HG03060 (cell line): ENCODE measurements at regions not wholly inside any gene's neighbourhood (a gene's known extent, or its start where the extent isn't known, plus 50 kb on each side); places are given as distances from the start of the nearest gene placed in this dataset.

ENCODE experiments used
- ATAC-seq: cut with Tn5 transposase; IDR thresholded peaks from one replicate; pipeline ENCODE4 v1.9.1; 2021; ENCODE audit warnings: low read depth, moderate number of reproducible peaks; ENCODE audit not compliant: unreplicated experiment

DNA sequence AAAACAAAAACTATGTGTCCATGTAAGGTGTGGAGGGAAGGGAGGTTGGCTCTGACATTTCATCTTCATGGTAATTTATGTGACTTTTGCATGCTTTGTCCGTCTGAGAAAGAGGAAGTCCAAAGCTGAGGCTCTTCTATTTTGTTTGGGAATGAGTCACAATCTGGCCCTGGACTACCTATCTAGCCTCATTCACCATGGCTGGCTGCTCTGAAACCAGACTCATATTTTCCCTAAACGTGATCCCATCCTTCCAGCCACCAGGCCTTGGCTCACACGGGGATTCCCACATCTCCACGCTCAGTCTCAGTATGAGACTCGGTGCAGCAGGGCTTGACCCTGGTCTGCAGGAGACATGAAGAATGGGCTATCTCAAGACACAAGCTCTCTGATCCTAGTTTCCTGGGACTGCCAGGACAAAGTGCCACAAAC, 672.8 kb downstream of the ACTL7B start:
- peak; percentile 70 for ATAC-seq

DNA sequence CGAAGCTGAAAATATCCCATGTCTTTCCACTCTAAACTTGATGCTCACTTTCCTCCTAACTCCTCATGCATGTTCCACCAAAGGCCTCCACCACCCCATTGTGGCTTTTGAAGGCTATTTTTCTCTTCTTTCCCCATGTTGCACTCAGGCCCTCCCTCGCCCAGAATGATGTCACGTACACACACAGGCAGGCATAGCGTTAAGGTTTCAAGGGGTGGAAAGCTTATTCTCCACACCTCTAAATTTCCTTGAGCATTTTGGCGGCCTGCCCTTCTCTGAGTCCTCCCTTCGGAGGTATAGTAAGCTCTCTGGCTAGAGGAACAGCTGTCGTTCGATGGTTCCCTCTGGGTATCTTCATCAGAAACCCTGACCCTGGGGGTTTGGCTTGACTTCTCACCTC, 673.5 kb downstream of the ACTL7B start:
- no peak for ATAC-seq

DNA sequence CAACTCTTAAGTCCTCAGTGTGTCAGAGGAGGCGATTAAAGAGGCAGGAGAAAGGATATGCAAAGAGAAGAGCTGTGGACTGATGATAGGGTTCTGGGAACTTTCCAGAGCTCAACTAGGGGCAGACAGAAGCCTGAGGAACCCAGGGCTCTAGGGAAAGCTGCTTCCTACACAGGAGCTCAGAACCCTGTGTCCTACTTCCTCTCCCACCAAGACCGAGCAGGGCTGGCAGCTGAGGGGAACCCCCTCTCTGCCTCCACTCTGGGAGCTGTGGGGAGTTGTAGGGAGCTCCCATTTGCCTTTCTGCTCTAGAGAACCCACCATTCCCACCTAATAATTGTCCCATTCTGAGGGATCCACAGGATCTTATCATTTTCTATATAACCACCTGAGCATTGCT, 674.3 kb downstream of the ACTL7B start:
- ATAC-seq = no peak

DNA sequence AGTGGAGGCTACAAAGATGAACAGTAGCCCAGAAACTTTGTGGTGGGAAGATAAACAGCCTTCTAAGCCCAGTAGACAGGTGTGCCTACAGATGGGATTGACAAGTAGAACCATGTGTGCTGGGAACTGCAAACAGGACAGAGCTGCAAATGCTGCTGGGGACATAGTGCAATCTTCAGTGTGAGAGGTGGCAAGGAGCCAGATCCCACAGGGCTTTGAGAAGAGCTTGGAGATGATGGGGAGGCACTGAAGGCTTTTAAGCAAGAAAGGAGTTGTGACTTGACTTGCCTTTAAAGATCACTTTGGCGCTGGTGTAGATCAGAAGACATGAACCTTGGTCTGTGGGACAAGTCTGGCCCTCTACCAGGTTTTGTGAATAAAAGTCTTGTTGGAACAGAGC, 675.2 kb downstream of the ACTL7B start:
- ATAC-seq = no peak

DNA sequence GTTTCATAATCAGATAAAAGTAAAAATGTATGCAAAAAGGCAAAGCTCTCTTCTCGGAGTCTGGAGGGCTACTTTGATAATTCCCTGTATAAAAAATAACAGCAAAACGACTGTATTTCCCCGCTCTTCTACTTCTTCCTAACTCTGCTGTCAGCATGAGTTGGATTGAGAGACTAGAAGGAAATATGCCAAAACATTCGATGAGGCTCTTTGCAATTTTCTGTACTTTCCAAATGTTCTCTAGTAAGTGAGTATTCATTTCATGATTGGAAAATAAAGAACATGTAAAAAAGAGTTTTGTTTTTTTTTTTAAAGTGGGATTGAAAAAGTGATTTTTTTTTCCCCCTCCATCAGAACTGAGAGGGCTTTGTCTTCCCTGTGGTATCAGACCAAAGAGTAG, 677.5 kb downstream of the ACTL7B start:
- no peak for ATAC-seq

DNA sequence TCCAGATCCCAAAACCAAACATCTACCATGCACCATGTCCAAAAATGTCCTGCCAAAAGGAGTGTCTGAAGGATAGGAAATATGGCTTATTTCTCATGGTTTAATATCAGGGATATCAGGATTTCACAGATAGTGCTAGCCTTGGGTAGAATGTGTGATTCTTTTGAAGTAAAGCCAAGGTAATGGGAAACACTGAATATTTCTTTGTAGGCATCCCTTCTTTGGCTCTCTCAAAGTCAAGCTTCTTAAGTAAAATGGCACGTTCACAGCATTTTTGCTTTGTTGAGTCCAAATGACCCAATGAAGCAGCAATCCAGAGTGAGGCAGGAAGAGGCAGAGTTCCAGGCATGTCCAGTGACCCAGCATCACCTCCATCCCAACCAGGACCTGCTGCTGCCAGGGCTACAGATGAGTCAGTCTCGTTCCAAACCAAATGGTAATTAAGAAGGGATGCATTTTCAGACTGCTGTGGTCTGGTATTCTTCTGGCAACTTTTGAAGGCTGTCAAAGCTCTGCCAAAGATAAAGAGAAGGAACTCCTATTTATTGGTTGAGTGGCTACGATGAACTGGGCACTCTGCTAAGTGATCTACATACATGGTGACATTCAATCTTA, 678.8 kb upstream of the KLF4 start:
- ATAC-seq = no peak

DNA sequence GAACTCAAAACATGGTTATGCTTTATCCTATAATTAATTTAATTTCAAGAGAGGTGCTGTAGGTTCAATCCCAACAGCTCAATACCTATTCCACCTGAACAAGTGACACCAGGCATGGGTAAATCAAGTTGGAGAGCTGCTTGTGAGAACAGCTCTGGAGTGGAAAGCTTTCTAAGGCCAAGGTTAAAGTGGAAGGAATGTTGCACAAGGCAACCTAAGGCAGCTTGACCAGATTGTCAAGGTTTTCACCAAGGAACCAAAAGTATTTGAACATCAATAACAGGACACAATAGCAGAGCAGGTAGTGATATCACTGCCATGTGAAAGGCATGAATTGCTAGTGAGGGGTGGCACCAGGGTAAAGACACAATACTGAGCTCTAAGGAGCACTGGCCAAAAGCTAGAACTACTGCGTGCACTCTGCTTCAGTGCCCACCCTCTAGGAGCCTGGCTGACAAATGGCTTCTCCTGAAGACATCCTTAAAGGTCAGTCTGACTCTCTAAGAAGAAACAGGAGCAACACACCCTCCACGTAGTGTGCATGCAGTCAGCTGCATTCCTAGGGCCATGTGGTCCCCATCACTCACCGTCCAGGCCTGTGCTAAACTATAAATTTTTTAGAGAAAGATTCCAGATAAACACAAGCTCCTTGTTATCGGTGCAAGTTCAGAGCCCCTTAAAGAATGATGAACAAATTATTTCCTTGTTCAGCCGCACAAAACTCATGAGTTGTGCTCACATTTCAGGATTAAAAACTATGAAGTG, 677.7 kb upstream of the KLF4 start:
- no peak for ATAC-seq

DNA sequence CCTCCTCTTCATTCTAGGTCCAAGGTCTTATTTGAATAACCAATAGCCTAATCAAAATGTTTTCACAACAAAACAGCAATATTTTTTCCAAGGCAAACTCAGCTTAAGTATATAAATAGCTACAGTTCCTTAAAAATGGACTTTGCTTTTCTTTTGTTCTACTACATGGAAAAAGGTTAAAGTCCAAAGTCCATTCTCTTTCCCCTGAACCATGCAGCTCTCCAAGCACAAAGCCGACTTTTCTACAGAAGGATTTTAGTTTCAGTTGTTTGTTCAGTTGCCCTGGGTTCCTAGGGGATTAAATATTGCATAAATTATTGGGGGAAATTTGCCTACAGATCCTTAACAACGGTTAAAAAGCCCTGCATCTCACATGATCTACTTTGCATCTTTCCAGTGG, 677.0 kb upstream of the KLF4 start:
- no peak for ATAC-seq

DNA sequence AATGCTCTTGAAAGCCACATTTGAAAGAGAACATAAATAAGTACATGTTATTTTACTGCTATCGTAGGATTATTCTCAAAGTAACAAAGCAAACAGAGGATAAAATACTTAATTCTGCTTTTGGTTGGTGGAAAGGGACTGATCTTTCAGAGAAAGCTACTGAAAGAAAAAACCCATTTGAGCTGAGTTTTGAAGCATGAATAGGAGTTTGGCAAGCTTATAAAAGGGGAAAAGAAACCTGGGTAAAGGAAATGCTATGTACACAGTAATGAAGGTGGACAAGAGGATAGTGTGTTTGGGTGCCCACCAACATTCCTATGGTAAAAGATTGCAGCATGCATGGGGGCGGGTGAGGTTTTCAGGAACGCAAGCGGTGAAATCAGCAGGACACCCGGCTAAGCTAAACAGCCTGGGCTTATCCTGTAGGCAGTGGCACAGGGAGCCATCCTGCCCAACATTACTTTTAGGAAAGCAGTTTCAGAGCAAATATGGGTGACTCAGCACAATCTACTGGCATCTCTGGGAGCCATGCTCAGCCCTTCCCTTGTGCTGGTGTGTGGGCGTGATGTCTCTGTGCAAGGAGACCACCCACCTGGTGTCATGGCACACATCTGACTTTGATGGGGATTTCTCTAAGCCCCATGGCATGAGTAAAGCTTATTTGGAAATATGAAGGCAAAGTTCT, 673.9 kb upstream of the KLF4 start:
- no peak for ATAC-seq

DNA sequence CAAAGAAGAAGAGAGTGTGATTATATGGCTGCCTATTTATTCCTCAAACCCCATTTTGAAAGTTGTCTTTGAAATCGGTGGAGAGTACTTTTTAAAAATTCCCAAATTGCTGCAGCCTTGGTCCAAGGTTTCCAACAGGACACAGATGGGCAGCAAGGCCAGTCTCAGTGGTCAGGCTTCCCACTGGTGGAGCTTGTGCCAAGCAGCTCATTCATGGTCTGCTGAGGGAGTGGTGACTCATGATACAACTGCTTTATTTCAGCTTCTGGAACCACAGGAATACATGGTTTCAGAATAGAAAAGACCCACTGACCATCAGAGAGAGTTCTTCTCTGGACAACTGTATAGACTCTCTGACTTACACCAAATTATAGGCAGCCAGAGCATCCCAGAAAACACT, 673.1 kb upstream of the KLF4 start:
- no peak for ATAC-seq

DNA sequence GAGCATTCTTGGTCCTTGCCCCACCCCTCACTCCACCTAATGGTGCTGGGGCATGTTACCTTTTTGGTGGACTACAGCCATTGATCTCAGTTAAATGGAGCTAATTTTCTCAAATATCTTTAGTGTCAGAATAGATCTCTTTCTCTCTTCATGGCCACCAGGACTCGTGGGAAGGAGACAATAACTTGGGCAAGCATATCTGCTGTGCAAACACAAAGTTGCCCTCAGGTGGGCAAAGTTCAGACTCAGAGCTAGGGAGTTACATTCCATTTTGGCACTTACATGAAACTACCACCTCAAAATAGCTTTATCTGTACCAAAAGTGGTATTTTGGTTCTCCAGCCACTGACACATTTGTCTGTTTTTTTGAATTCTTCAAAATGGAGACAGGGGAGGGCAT, 671.9 kb upstream of the KLF4 start:
- no peak for ATAC-seq

DNA sequence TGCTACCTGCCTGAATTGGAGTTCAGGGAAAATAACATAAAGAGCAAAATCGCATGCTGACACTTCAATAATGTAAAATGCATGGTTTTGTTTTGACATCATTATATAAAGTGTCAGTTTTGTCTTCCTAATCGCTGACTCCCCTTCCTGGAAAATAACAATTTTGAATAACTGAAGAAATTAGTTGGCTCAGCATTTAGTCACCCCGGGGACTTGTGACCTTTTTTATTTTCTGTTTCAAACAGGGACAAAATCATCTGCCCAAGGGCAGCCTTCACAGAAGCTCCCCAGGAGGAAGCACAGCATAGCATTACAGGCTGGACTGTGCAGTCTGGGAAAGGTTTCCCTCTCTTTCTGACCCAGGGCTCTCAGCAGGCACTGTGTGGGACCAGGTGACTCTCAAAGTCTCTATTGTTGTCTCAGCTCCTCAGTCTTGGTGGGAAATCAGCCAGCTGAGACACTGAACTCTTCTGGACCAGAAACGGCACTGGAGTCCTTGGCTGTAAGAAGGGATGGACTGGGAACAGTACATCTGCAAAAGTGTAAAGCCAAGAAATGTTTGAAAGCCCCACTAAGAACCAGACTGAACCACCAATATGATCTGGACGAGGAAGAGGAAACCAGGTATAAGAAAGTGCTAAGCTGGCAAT, 671.3 kb upstream of the KLF4 start:
- ATAC-seq = no peak

DNA sequence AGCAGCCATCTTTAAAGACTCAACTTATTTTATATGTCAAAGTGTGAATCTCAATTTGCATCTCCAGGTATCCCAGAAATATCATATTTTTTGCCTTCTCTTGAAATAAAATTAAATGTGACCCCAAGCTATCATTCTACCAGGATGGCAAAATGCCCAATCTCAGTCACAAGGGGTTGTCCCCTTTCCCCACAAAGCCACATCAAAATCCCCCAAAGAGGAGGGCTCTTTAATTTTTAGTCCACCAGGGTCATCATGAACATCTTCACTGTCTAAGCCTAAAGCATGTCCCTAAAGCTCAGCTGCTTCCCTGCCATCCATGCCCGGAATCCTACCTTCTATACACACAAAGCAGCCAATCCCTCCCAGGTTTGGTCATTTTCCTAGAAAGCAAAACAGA, 670.5 kb upstream of the KLF4 start:
- ATAC-seq = no peak

DNA sequence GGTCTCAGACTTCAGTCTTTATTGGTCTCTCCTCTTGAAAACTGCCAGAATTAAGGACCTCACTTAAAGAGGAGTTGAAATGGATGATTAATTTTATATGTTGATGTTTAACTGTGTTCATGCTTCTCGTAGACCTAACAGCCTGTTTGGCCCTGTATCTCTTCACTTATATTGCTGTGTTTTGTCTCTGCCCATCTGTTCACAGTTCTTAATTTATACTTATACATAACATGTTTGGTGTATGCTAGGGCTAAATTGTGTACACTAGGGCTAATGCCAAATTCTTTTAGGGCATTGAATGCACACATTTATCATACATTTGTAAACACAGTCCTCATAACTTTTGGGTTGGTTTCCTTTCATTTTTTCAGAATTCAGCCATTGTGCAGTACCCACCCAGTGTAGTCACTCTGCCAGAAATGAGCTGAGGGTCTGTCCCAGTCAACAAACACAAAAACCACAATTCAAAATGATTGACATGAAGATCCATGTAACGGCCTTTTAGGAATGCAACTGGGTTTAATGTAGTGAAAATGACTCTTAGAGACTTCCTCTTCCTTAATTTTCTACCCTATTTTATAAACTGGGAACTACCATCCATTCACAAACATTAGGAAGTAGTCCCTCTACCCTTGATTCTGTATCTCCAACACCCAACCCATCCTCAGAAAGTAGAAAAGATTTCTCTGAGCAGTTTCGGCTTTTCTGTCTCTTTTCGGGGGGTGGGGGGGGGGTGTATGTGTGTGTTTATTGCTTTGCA, 668.8 kb upstream of the KLF4 start:
- ATAC-seq = no peak

DNA sequence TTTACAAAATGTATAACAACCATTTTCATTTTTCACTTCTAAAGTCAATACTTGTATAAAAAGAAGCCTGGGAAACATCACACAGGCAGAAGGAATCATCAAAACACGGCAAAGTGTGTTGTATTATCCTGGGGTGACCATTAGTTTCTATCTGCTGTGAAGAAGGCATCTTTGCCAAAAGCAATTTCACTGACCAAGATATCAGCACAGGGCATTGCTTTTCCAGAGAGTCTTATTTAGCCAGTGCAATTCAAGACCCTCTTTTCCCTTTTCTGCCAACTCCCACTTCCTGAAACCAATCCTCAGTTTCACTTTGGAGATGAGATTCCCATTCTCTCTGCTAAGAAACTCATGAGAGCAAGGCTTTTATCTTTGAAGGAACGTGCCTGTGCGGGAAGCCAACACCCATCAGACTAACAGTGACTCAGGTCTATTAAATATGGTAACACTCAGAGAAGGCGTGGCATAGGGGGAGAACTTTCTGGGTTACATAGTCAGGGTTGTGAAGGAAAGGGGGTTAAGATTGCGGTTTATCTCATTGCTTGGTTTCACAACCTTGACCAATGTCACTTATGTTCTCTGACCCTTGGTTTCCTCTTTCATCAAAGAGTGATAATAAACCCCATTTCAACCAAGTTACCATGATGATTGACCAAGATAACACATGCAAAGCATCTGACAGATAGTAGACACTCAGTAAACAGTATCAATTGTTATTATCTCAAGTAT, 666.9 kb upstream of the KLF4 start:
- no peak for ATAC-seq

DNA sequence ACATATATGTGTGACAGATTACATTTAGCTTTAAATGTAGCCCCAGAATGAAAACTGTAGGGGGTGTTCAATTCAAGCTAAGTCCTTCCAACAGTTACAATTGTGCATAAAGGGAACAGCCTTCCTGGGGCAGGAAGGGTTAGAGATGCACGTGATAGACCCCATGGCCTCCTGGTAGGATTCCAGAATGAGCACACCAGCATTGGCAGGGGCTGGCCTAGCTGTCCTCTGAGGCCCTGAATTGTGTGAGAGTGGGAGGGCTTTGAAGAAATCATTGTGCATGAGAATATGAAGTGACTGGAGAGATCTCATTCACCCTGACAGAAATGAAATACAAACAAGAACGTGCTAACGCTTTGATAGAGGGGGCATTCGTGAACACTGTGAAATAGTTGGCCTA, 663.8 kb upstream of the KLF4 start:
- no peak for ATAC-seq

DNA sequence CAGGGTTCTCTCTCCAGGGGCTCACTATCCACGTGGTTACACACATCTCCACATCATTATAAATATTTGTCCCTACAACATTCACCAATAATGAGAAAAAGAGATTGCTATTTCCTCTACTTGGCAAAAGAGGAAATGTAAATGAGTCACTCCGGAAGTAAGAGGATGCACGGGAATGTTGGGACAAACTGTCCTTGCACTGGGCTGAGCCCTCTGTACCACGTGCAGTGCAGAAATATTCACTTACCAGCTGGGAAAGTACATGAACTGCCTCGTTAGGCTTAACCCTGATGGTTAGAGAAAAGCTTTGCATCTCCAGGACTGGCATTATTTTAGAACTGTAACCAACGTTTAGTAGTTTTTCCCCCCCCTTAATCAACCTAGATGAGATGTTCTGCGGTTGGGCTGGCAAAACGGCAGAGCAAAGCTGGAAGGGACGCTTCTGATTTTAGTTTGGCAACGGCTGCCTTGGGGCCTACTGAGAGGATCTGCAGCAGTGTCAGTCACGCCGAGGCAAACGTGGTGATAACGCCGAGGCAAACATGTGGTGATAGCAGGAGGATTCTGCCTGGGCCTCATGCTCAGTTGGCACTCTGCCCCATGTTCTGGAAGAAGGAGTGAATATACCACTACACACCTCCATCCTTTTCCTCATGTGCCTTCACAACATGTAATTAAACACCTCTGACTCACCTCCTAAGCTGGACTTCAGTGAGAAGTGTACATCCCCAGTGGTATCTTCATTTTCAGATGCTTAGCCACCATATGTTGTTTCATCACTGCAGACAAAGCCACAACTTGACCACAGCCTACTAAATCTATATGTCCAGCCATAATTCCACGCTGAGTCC, 661.4 kb upstream of the KLF4 start:
- ATAC-seq = no peak

DNA sequence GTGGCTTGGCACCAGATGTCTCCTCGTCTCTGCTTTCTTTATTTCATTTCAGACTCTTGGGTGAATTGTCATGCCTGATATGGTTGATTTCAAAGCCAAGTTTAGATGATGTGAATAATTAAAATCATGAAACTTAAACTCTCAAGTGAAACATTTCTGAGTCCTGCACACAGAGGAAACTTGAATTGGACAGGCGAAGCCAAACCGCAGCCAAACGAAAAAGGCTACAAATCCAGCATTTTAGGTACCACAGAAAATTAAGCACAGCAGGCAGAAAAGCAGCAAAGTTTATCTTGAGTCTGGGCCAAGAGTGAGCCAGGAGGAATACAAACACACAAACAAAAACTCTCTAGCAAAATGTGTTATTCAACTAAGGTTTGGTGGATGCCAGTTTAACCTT, 659.8 kb upstream of the KLF4 start:
- no peak for ATAC-seq
